HEK293 (cell line): ENCODE measurements at regions not wholly inside any gene's neighbourhood (a gene's known extent, or its start where the extent isn't known, plus 50 kb on each side); places are given as distances from the start of the nearest gene placed in this dataset.

Experiments
- ELK4 ChIP-seq: IDR thresholded peaks from 2 replicates; pipeline ENCODE4 v1.6.1; 2011; ENCODE audit warnings: mild to moderate bottlenecking, low read depth, low read length, borderline replicate concordance
- REPIN1 ChIP-seq: fragments of 450-650 bp; formaldehyde crosslinking; IDR thresholded peaks from 2 replicates; pipeline ENCODE4 v1.5.1; 2017; ENCODE audit warnings: missing biosample characterization, missing genetic modification characterization, low read depth
- REST ChIP-seq: fragments of 450-650 bp; formaldehyde crosslinking; IDR thresholded peaks from 2 replicates; pipeline ENCODE4 v1.5.1; 2016; ENCODE audit warnings: missing biosample characterization, missing genetic modification characterization
- ZBTB26 ChIP-seq: fragments of 450-650 bp; formaldehyde crosslinking; optimal IDR thresholded peaks from 2 replicates; pipeline ENCODE3; 2016; ENCODE audit warnings: missing biosample characterization, mild to moderate bottlenecking, missing genetic modification characterization
- ZNF274 ChIP-seq, 2 experiments: fragments of 200-500 bp in 1 of 2; fragments of 450-650 bp in 1 of 2; sonication (Bioruptor generic) in 1 of 2; formaldehyde crosslinking in 1 of 2; IDR thresholded peaks; 2 replicates each; pipeline versions ENCODE4 v1.5.1 to v1.6.1; 2014 to 2016; ENCODE audit warnings: borderline replicate concordance in 1 of 2, inconsistent platforms in 1 of 2, low read length in 1 of 2, missing biosample characterization in 1 of 2, missing genetic modification characterization in 1 of 2
- ZNF830 ChIP-seq: fragments of 450-650 bp; IDR thresholded peaks from 2 replicates; pipeline ENCODE4 v1.5.0; 2018; ENCODE audit warnings: missing biosample characterization, missing genetic modification characterization, low read depth, mild to moderate bottlenecking, moderate library complexity
- TF ChIP-seq, protein P1 (sequence below): fragments of 450-650 bp; formaldehyde crosslinking; IDR thresholded peaks from 2 replicates; pipeline ENCODE4 v1.5.1; 2016; ENCODE audit warnings: missing biosample characterization, missing genetic modification characterization

GRCh38 chr13:24619282-24619681, 60.9 kb upstream of the ATP12A start:
- TF ChIP-seq ZNF830 (tag by site-specific recombination) (no peak), REPIN1 (tag by site-specific recombination) (no peak), ZBTB26 (tag by site-specific recombination) (no peak), REST (no peak), ZNF274 (IDR thresholded peaks at IDR 0.05; ENCODE audit: low read length) (no peak), ZNF274 (tag by site-specific recombination; IDR thresholded peaks at IDR 0.05; ENCODE audit: borderline replicate concordance) (no peak), ELK4 (no peak)
- TF ChIP-seq, protein P1, sequence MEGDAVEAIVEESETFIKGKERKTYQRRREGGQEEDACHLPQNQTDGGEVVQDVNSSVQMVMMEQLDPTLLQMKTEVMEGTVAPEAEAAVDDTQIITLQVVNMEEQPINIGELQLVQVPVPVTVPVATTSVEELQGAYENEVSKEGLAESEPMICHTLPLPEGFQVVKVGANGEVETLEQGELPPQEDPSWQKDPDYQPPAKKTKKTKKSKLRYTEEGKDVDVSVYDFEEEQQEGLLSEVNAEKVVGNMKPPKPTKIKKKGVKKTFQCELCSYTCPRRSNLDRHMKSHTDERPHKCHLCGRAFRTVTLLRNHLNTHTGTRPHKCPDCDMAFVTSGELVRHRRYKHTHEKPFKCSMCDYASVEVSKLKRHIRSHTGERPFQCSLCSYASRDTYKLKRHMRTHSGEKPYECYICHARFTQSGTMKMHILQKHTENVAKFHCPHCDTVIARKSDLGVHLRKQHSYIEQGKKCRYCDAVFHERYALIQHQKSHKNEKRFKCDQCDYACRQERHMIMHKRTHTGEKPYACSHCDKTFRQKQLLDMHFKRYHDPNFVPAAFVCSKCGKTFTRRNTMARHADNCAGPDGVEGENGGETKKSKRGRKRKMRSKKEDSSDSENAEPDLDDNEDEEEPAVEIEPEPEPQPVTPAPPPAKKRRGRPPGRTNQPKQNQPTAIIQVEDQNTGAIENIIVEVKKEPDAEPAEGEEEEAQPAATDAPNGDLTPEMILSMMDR: no peak
